Medulla oblongata (tissue), 1 donor: ENCODE measurements at regions not wholly inside any gene's neighbourhood (a gene's known extent, or its start where the extent isn't known, plus 50 kb on each side); places are given as distances from the start of the nearest gene placed in this dataset.
A peak's percentile ranks its signal among the peaks of the same experiment; 100 is the strongest.

Source experiments
- DNase-seq: peaks from one replicate; pipeline ENCODE4 v3.0.0-alpha.2; 2015; ENCODE audit errors: extremely low spot score

- no peak for DNase-seq
Observed at GRCh38 chr14:101004176-101004575, 100.7 kb upstream of the RTL1 start.

GRCh38 chr14:101004954-101005353 is 101.4 kb upstream of the RTL1 start:
- peak; percentile 57 for DNase-seq

GRCh38 chr14:101005447-101005846 is 101.9 kb upstream of the RTL1 start:
- peak; percentile 75 for DNase-seq

GRCh38 chr14:101006008-101006407 is 102.5 kb upstream of the RTL1 start:
- DNase-seq: peak; percentile 40

GRCh38 chr14:101007004-101007614 is 103.6 kb upstream of the RTL1 start:
- DNase-seq: no peak

- no peak for DNase-seq
Observed at GRCh38 chr14:101007765-101008164, 104.2 kb upstream of the RTL1 start.

- DNase-seq: no peak
Observed at GRCh38 chr14:101008196-101008595, 104.7 kb upstream of the RTL1 start.

- DNase-seq: no peak
Observed at GRCh38 chr14:101008631-101009336, 105.3 kb upstream of the RTL1 start.

GRCh38 chr14:101009531-101009930 is 106.0 kb upstream of the RTL1 start:
- DNase-seq: no peak

- no peak for DNase-seq
Observed at GRCh38 chr14:101010293-101010692, 106.8 kb upstream of the RTL1 start.

- no peak for DNase-seq
Observed at GRCh38 chr14:101010835-101011234, 107.3 kb upstream of the RTL1 start.

- no peak for DNase-seq
Observed at GRCh38 chr14:101017209-101017608, 113.7 kb upstream of the RTL1 start.

- no peak for DNase-seq
Observed at GRCh38 chr14:101017806-101018560, 114.5 kb upstream of the RTL1 start.

GRCh38 chr14:101018561-101019290 is 115.2 kb upstream of the RTL1 start:
- no peak for DNase-seq

GRCh38 chr14:101019541-101019940 is 116.0 kb upstream of the RTL1 start:
- no peak for DNase-seq

- DNase-seq: no peak
Observed at GRCh38 chr14:101019990-101020710, 116.6 kb upstream of the RTL1 start.

GRCh38 chr14:101020834-101021370 is 117.4 kb upstream of the RTL1 start:
- DNase-seq: no peak

GRCh38 chr14:101022121-101022520 is 118.6 kb upstream of the RTL1 start:
- no peak for DNase-seq

- no peak for DNase-seq
Observed at GRCh38 chr14:101022916-101023435, 119.5 kb upstream of the RTL1 start.

GRCh38 chr14:101024686-101025085 is 121.2 kb upstream of the RTL1 start:
- DNase-seq: no peak

GRCh38 chr14:101025131-101025530 is 121.6 kb upstream of the RTL1 start:
- no peak for DNase-seq
